H4 (cell line): ENCODE measurements at regions not wholly inside any gene's neighbourhood (a gene's known extent, or its start where the extent isn't known, plus 50 kb on each side); places are given as distances from the start of the nearest gene placed in this dataset.
A peak's percentile ranks its signal among the peaks of the same experiment; 100 is the strongest.
"Not testable (repeated sequence)": the region's sequence is repeated elsewhere in the genome, so short reads cannot be mapped to it uniquely, and the experiment has no call there.

Source experiments
- DNase-seq: peaks from one replicate; pipeline ENCODE4 v3.0.0-alpha.2; 2015; ENCODE audit warnings: low spot score

- DNase-seq, result no peak
These were observed 1242.1 kb downstream of the HACE1 start for GRCh38 chr6:103617642-103618041.

GRCh38 chr6:103587722-103588121 is 1272.0 kb downstream of the HACE1 start:
- DNase-seq, result no peak

- DNase-seq, result no peak
These were observed 1281.6 kb downstream of the HACE1 start for GRCh38 chr6:103578115-103578514.

- DNase-seq, result no peak
These were observed 1289.3 kb downstream of the HACE1 start for GRCh38 chr6:103570431-103570830.

GRCh38 chr6:103554911-103555310 is 1304.8 kb downstream of the HACE1 start:
- no peak for DNase-seq

DNA sequence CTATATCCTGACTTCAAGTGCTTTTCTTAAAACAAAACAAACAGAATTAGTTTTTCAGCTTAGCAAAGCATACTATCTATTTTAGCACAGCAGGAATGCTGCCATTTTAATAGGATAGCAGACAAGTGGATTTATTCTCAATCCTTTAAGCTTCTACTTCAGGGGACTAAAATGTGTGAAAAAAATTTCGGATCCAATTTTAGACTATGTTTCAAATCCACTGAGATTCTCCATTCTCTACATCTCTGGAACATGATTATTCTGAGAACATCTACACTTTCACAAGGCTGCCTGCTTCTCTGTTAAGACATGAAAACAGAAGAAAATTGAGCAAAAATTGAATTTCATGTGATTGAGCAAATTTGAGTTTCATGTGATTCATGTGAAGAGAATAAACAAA is 1321.3 kb downstream of the HACE1 start:
- no peak for DNase-seq

- DNase-seq, result no peak
These were observed 1324.9 kb downstream of the HACE1 start for GRCh38 chr6:103534814-103535213.

- DNase-seq, result no peak
These were observed 1325.6 kb downstream of the HACE1 start for GRCh38 chr6:103534095-103534494.

DNA sequence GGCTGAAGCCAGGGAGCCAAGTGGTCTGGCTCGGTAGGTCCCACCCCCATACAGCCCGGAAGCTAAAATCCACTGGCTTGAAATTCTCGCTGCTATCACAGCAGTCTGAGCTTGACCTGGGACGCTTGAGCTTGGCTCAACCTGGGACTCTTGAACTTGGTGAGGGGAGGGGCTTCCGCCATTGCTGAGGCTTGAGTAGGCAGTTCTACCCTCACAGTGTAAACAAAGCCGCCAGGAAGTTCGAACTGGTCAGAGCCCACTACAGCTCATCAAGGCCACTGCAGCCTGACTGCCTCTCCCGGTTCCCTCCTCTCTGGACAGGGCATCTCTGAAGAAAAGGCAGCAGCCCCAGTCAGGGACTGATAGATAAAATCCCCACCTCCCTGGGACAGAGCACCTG is 1337.7 kb downstream of the HACE1 start:
- DNase-seq, result peak; percentile 5

DNA sequence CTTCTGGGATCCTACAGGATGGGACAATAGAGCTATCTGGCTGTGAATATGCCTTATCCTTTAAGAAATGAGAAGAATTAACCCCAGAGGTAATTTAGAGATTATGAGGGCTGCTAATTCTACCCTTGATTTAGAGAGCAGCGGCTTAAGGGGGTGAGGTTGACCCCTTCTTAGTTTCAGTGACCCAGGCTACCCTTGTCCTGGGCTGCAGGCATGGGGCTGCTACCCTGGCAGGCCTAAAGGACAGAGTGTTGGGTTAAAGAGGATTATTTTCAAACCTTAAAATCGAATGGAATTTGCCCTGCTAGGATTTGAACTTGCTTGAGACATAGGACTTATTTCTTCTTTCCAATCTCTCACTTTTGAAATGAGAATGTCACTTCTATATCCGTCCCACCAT is 1343.4 kb downstream of the HACE1 start:
- no peak for DNase-seq

DNA sequence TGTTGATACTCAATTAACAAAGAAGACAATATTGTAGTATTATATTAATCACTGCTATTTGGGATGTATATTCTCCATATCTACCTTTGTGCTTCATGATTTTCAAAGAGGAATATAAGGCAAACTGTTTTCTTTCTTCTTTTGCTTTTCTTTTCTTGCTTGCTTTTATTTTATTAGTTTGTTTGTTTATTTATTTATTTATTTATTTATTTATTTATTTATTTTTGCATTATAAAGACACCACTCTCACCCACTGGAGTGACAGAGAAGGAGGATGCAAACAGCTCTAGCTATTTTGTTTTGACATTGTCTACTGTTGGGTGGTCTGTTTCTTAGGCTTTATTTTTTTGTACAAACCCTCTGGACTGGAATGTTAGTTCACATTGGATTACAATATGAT is 1352.7 kb downstream of the HACE1 start:
- DNase-seq, result no peak

DNA sequence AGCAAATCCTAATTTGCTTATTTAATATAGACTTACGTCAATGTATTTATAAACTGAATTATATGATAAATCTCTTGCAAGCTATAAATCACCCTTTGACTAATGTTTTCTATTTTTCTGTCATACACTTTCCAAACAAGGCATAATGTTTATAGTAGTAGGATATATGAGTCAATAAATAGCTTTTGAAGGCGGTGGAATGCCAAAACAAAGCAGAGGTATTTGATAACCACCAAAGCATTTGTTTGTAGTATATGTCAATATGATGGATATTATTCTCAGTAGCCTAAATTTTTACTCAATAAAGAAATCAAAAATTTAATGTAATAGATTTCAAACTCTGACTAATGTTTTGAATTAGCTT is 1354.6 kb downstream of the HACE1 start:
- no peak for DNase-seq

DNA sequence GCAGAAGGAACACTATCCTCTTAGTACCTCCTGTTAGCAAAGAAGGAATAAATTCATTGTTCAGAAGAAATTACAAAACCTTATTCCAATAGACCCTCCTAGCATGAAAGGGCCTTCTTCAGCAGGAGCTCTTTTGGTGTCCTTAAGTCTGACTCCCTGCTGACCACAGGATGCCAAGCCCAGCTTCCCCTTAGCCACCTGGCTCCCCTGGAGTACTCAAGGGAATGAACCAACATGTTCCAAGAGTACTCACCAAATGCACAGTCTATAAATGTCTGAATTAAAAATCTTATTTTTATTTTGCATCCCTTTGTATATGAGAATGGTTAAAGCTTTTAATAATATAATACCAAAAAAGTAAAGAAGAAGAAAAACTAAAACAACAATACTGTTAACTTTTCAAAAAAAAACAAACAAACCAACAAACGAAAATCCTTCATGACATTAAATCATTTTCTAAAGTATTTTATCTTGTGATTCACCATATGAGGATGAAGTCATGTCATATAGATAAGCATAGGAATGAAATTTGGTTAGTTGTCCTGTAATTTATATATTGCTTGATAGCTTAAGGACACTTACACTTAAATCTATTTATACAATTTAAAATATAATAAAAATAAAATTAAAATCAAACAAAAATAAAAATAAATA is 1355.1 kb downstream of the HACE1 start:
- no peak for DNase-seq

- DNase-seq, result not testable (repeated sequence)
These were observed 1363.1 kb downstream of the HACE1 start for GRCh38 chr6:103496588-103496987.

DNA sequence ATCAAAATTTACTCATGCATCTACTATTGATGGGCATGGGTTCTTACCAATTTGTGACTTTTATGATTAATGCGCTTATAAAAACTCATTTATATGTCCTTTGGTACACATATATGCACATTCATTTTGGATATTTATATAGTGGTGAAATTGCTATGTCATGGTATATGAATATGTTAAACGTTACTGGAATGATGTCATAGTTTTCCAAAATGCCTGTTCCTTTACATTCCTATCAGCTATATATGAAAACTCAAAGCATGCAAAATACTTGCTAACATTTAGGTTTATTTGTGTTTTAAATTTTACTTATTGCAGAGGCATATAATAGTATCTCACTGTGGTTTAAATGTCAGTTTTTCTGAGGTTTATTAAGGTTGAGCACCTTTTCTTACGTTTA is 1403.1 kb downstream of the HACE1 start:
- DNase-seq, result no peak

DNA sequence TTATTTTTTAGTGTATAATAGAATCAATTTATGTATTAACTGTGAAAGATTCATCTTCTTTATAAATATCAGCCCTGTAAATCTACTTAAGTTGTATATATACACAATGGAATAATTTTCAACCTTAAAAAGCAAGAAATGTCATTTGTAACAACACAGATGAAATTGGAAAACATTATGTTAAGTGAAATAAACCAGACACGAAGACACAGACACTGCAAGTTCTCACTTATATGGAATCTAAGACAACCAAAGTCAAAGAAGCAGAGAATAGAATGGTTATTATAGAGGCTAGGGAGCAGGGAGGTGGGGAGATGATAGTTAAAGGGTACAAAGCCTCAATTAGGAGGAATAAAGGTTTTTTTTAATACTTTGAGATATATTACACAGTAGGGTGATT is 1404.4 kb downstream of the HACE1 start:
- DNase-seq, result no peak

GRCh38 chr6:103409475-103409874 is 1450.2 kb downstream of the HACE1 start:
- no peak for DNase-seq

GRCh38 chr6:103405321-103405720 is 1454.4 kb downstream of the HACE1 start:
- DNase-seq, result no peak

DNA sequence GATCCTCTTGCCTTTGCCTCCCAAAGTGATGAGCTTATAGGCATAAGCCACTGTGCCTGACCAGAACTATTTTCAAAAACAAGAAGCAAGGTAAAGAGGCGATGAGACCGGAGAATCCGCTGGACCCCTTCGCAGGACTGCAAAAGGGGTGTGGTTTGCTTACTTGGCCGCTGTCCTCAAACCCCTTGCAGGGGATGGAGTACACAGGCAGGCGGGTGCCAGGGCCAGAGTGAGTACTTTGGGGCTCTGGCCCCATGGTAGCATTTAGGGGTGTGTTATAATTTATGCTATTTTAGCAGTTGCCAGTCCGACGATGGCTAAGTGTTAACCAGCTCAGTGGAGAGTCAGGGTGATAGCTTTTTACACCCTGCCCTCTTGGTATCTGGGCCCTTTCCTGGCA is 1454.9 kb downstream of the HACE1 start:
- DNase-seq, result no peak

DNA sequence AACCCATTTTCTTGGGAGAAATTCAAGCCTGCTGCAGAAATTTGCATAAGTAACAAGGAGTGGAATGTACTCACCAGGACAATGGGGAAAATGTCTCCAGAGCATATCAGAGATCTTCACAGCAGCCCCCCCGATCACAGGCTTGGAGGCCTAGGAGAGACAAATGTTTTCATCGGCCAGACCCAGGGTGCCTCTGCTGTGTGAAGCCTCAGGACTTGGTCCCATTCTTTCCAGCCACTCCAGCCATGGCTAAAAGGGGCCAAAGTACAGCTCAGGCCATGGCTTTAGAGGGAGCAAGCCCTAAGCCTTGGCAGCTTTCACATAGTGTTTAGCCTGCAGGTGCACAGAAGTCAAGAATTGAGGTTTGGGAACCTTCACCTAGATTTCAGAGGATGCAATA is 1463.0 kb downstream of the HACE1 start:
- DNase-seq, result no peak

DNA sequence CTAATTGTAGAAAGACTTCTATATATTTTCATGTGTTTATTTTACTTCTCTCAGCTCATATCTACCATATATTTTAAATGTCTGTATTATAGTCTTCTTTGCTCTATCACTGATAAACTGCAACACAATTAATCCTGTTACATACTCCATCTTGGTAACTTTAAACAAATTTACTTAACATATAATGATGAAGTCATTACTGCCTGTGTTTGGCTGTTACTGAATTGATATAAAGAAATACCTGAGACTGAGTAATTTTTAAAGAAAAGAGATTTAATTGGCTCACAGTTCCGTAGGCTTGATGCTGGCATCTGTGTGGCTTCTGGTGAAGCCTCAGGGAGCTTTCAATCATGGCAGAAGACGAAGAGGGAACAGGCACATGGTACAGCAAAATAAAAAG is 1480.4 kb downstream of the HACE1 start:
- DNase-seq, result no peak

- DNase-seq, result no peak
These were observed 1492.5 kb downstream of the HACE1 start for GRCh38 chr6:103367212-103367611.

- DNase-seq, result no peak
These were observed 1503.2 kb downstream of the HACE1 start for GRCh38 chr6:103356531-103356930.

GRCh38 chr6:103344554-103345163 is 1515.1 kb downstream of the HACE1 start:
- DNase-seq, result no peak
